Left kidney (tissue), 1 donor: ENCODE measurements at regions not wholly inside any gene's neighbourhood (a gene's known extent, or its start where the extent isn't known, plus 50 kb on each side); places are given as distances from the start of the nearest gene placed in this dataset.

Source experiments
- DNase-seq: peaks from one replicate; pipeline ENCODE4 v3.0.0-alpha.2; 2013

GRCh38 chr4:7127576-7127975 is 59.7 kb upstream of the GRPEL1 start:
- DNase-seq: no peak

DNA sequence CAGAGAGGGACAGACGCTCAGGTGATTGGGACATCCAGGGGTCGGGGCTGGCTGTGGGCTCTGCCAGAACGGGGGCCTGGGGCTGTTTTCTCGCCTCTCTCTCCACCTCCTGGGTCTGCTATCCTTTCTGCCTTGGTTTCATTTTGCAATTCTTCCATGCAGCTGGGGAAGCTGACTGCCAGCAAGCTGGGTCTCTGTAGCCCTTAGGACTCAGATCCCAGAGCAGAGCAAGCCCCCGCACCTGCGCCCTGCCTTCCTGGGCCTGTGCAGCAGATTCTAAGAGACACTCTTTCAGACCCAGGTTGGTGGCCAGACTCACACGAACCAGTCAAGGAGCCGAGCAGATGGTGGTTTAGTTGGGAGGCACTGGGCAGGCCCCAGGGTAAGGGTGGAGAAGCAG is 59.1 kb upstream of the GRPEL1 start:
- no peak for DNase-seq

- DNase-seq: peak; percentile 54
Measured at GRCh38 chr4:7124689-7125442, 57.0 kb upstream of the GRPEL1 start.

GRCh38 chr4:7121866-7122653 is 54.2 kb upstream of the GRPEL1 start:
- no peak for DNase-seq

- no peak for DNase-seq
Measured at GRCh38 chr4:7121174-7121573, 53.3 kb upstream of the GRPEL1 start.

DNA sequence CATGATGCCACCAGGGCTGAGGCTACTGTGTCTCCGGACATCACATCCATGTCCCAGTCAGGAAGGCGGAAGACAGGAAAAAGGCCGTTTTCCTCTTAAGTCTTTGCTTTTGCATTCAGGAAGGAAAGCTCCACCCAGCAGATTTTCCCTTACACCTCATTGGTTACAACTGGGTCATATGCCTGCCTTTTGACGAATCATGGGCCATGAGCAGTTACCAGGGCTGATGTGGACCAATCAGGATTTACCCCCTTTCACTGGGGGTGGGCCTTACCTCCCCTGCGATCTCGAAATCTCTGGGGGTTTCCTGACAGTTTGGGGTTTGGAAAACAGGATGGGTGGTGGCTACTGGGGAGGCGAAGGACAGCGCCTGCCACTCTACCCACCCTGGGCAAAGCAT is 52.5 kb upstream of the GRPEL1 start:
- no peak for DNase-seq

GRCh38 chr4:7118013-7118832 is 50.4 kb upstream of the GRPEL1 start:
- DNase-seq: no peak
